Lung (tissue), 11 donors: ENCODE measurements at regions not wholly inside any gene's neighbourhood (a gene's known extent, or its start where the extent isn't known, plus 50 kb on each side); places are given as distances from the start of the nearest gene placed in this dataset.

Source experiments
- ATAC-seq: fragments of 200-7000 bp; cut with Tn5 transposase; one replicate; pipeline ENCODE4 v1.9.1; 2020; ENCODE audit warnings: moderate number of reproducible peaks; ENCODE audit not compliant: insufficient read depth, low FRiP score
- DNase-seq, 3 donors: peaks; one replicate each; pipeline ENCODE4 v3.0.0-alpha.2; 2013 to 2017
- H3K27ac ChIP-seq, 2 donors: one replicate each; pipeline ENCODE4 v1.5.1; 2013; ENCODE audit warnings: mild to moderate bottlenecking in 2 of 2, moderate library complexity in 2 of 2, control low read depth in 1 of 2, inconsistent platforms in 1 of 2, low read depth in 1 of 2, low read length in 1 of 2
- H3K27me3 ChIP-seq, 3 donors: one replicate each; pipeline ENCODE4 v1.5.1; 2013; ENCODE audit warnings: low read length in 2 of 3; ENCODE audit not compliant: control insufficient read depth in 3 of 3, insufficient read depth in 3 of 3
- H3K36me3 ChIP-seq, 4 donors: one replicate each; pipeline ENCODE4 v1.5.1; 2013; ENCODE audit warnings: low read length in 4 of 4, mild to moderate bottlenecking in 1 of 4, moderate library complexity in 1 of 4; ENCODE audit not compliant: control insufficient read depth in 4 of 4, insufficient read depth in 4 of 4
- H3K4me1 ChIP-seq, 5 donors: one replicate each; pipeline ENCODE4 v1.5.1; 2013; ENCODE audit warnings: low read length in 5 of 5, mild to moderate bottlenecking in 2 of 5, moderate library complexity in 1 of 5; ENCODE audit not compliant: control insufficient read depth in 5 of 5, insufficient read depth in 5 of 5
- H3K4me3 ChIP-seq: one replicate; pipeline ENCODE4 v1.5.1; 2013; ENCODE audit warnings: mild to moderate bottlenecking, control low read depth, moderate library complexity
- H3K9ac ChIP-seq, 2 donors: one replicate each; pipeline ENCODE4 v1.5.1; 2013; ENCODE audit warnings: low read length in 2 of 2, control low read depth in 1 of 2; ENCODE audit not compliant: insufficient read depth in 1 of 2
- H3K9me3 ChIP-seq, 4 donors: one replicate each; pipeline ENCODE4 v1.5.1; 2013; ENCODE audit warnings: low read length in 3 of 4, mild to moderate bottlenecking in 1 of 4, moderate library complexity in 1 of 4; ENCODE audit not compliant: control insufficient read depth in 4 of 4, insufficient read depth in 3 of 4
- WGBS, 2 donors: extraction: QIAGEN DNeasy Blood & Tissue Kit; methylation state at CpG; one replicate each; pipeline ENCODE4 v1.1.7; 2013; 5-methylcytosine and 5-hydroxymethylcytosine counted together
- TF ChIP-seq, protein P1 (sequence below): IDR thresholded peaks from 2 replicates; pipeline ENCODE4 v1.5.1; 2012; ENCODE audit warnings: mild to moderate bottlenecking; ENCODE audit errors: control extremely low read depth, extremely low read depth
- donor health status: control.
- donor health status: control.
- donor health status: Bipolar disorder and iron deficiency.
- donor health status: healthy.
- donor health status: DM: yes; HTN: yes; CAD: no.

DNA sequence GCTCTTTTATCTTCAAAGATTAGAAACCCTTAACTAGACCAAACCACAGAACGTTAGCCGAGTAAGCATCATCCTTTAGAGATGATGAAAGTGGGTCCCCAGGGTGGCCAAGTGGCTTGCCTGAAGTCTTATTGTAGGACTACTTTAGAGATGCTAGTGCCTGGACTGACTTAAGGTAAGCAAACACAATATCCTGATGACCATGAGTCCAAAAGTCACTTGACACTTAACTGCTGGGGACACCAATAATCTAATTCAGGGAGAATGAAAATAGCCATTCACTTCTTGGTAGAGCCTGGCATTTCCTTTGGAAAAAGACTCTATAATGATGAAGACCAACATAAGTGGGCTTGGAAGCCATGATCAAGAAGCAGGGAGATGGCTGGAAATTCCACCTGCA, 225.3 kb upstream of the IRF2BP2 start:
- no peak for ATAC-seq
- 66 to 86% methylated on average over 2 of the region's 2 CpGs for WGBS, 2 donors

DNA sequence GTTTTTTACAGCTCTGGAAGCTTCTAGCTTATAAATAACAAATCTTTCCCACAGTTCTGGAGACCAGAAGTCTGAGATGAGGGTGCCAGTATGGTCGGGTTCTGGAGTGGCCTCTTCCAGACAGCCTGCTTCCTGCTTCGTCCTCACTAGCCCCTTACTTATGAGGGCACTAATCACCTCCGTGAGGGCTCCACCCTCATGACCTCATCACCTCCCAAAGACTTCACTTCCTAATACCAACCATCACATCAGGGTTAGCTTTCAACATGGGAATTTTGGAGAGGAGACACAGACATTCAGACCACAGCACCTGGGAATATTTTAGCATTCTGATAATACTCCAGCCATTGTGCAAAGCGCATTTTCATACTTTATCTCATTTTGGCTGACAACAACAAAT, 223.7 kb upstream of the IRF2BP2 start:
- no peaks in the 10 kb centered on the region for H3K9me3 ChIP-seq
- no peak overlapping the region for H3K4me3 ChIP-seq
- no peak overlapping the region for H3K27ac ChIP-seq
- 94 to 95% methylated on average over 4 of the region's 4 CpGs for WGBS, 2 donors
- ATAC-seq (no peak), DNase-seq (no peak)
- TF ChIP-seq, protein P1, sequence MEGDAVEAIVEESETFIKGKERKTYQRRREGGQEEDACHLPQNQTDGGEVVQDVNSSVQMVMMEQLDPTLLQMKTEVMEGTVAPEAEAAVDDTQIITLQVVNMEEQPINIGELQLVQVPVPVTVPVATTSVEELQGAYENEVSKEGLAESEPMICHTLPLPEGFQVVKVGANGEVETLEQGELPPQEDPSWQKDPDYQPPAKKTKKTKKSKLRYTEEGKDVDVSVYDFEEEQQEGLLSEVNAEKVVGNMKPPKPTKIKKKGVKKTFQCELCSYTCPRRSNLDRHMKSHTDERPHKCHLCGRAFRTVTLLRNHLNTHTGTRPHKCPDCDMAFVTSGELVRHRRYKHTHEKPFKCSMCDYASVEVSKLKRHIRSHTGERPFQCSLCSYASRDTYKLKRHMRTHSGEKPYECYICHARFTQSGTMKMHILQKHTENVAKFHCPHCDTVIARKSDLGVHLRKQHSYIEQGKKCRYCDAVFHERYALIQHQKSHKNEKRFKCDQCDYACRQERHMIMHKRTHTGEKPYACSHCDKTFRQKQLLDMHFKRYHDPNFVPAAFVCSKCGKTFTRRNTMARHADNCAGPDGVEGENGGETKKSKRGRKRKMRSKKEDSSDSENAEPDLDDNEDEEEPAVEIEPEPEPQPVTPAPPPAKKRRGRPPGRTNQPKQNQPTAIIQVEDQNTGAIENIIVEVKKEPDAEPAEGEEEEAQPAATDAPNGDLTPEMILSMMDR, result no peak
- H3K36me3 ChIP-seq, result no peaks in the 10 kb centered on the region
- no peak overlapping the region for H3K9ac ChIP-seq
- H3K4me1 ChIP-seq, result peaks cover 0 to 1% (median 0%) of the 10 kb centered on the region in 5 donors
- no peaks in the 10 kb centered on the region for H3K27me3 ChIP-seq

More for the DNA sequence above, 225.3 kb upstream of the IRF2BP2 start:
- Histone ChIP-seq H3K9ac (no peak overlapping the region), H3K27ac (no peak overlapping the region), H3K36me3 (no peaks in the 10 kb centered on the region), H3K27me3 (no peaks in the 10 kb centered on the region), H3K4me1 (peaks cover 0 to 1% (median 0%) of the 10 kb centered on the region in 5 donors), H3K4me3 (no peak overlapping the region), H3K9me3 (no peaks in the 10 kb centered on the region)
- TF ChIP-seq, protein P1, result no peak
- DNase-seq, result no peak

DNA sequence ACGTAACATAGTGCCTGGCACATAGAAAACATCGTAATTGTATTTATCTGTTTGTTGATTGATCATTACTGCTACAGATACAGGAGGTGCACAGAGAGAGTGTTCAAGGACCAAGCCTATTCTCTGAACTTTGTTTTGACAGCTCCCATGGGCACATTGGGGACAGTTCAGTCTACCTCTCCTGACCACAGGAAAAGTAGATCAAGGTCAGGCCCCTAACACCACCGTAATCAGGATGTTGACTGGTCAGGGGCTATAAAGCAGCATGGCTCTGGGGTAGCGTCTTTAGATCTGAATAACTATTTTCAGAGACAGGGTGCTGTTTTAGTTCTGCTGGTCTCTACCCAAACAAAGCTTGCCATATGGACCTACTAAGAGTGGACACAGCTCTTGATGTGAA, 223.1 kb upstream of the IRF2BP2 start:
- Histone ChIP-seq H3K27me3 (no peaks in the 10 kb centered on the region), H3K9ac (no peak overlapping the region), H3K9me3 (no peaks in the 10 kb centered on the region), H3K4me1 (peaks cover 0 to 1% (median 0%) of the 10 kb centered on the region in 5 donors), H3K36me3 (no peaks in the 10 kb centered on the region), H3K27ac (no peak overlapping the region), H3K4me3 (no peak overlapping the region)
- 96% methylated on average over 4 of the region's 4 CpGs for WGBS, 2 donors
- DNase-seq (no peak), ATAC-seq (no peak)
- TF ChIP-seq, protein P1, result no peak

DNA sequence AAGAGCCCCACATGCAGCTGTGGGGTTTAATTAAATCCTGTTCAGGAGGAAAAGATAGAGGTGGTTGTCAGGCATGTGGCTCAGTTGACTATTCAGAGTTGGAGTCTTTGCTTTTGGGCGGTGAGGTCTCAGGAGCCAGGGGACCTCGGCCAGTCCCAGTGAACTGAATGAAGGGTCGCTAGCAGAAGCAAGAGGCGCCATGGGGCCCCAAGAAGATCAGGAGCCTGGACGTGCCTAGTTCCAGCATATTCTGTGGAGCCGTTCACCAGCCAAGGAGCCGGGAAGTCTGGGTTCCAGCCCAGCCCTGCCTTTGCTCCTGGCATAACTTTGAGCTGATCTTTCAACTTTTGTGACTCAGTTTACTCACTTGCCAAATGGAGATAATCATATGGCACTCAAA, 217.7 kb upstream of the IRF2BP2 start:
- no peak for ATAC-seq
- Histone ChIP-seq H3K27ac (no peak overlapping the region), H3K36me3 (no peaks in the 10 kb centered on the region), H3K4me3 (no peak overlapping the region), H3K4me1 (peaks cover 0 to 9% (median 0%) of the 10 kb centered on the region in 5 donors), H3K9me3 (no peaks in the 10 kb centered on the region), H3K9ac (no peak overlapping the region), H3K27me3 (no peaks in the 10 kb centered on the region)
- TF ChIP-seq, protein P1, result no peak
- no peak for DNase-seq
- WGBS, 2 donors, result 90 to 96% methylated on average over 7 of the region's 7 CpGs
